Transverse colon (tissue), 3 donors: ENCODE measurements at regions not wholly inside any gene's neighbourhood (a gene's known extent, or its start where the extent isn't known, plus 50 kb on each side); places are given as distances from the start of the nearest gene placed in this dataset.

Source experiments
- CTCF ChIP-seq, 5 experiments: fragments of 200-600 bp in 3 of 5; fragments of 450-650 bp in 2 of 5; sonication (generic) in 3 of 5; IDR thresholded peaks; 1 replicate in 2 of 5; 2 replicates in 3 of 5; pipeline ENCODE4 v1.5.1; 2016 to 2017; ENCODE audit warnings: antibody characterized with exemption in 5 of 5, inconsistent platforms in 3 of 5, mild to moderate bottlenecking in 2 of 5, moderate library complexity in 1 of 5
- POLR2A ChIP-seq: fragments of 450-650 bp; IDR thresholded peaks from one replicate; pipeline ENCODE4 v1.6.1; 2016; ENCODE audit warnings: antibody characterized with exemption, mild to moderate bottlenecking, moderate library complexity

DNA sequence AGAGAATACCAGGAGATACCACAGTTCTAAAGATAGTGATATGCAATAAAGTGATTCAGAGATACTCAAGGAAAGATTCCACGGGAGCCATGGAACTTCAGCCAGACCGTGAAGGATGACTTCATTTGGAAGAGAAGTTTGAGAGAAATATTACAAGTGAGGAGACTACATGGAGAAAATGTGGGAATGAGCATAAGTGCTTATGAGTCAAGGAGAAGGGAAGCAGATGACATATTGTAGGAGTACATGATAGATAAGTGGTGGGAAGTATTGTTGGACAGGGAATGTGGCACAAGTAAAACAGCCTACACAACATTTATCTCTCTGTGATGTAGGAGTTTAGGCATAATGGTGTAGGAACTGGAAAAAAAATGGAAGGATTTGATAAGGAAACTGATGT is 122.1 kb upstream of the FBXL17 start:
- TF ChIP-seq POLR2A (no peak), CTCF (IDR thresholded peaks at IDR 0.05) (no peak)
